Stimulated activated naive CD8-positive, alpha-beta T cell treated with anti-CD3 and anti-CD28 coated beads, Interleukin-15, Interleukin-2, amounts not matched to agents 100 ng/mL and 50 ng/mL, for 24 hours (primary cell): ENCODE measurements at regions not wholly inside any gene's neighbourhood (a gene's known extent, or its start where the extent isn't known, plus 50 kb on each side); places are given as distances from the start of the nearest gene placed in this dataset.

Experiments used
- H3K27ac Mint-ChIP-seq: one replicate; pipeline ENCODE4 v1.8.0; 2021; ENCODE audit warnings: mild to moderate bottlenecking, mixed read lengths
- H3K27me3 Mint-ChIP-seq: one replicate; pipeline ENCODE4 v1.8.0; 2021; ENCODE audit warnings: mixed read lengths
- H3K36me3 Mint-ChIP-seq: one replicate; pipeline ENCODE4 v1.8.0; 2021; ENCODE audit warnings: low read depth, mixed read lengths
- H3K4me1 Mint-ChIP-seq: one replicate; pipeline ENCODE4 v1.8.0; 2021; ENCODE audit warnings: low read depth, mixed read lengths
- H3K4me3 Mint-ChIP-seq: one replicate; pipeline ENCODE4 v1.8.0; 2021; ENCODE audit warnings: mild to moderate bottlenecking, mixed read lengths
- H3K9me3 Mint-ChIP-seq: one replicate; pipeline ENCODE4 v1.8.0; 2021; ENCODE audit warnings: mixed read lengths

DNA sequence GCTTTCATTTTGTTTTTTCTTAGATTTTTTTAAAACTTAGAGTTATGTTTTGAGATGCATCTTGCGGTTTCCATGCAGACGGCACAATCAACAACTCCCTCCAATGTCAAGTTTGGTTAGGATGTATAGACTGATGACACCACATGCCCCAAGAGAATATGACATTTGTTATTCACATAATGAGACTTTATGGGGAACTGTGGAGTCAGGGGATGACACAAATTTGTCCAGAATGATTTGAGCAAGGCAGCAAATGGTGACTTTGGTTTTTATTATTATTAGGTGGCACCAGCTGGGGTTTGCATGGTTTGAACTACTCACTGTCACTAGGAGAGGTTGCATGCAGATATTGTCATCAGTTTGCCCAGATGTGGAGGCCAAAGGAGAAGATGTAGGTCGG lies 461.8 kb upstream of the PRKX start:
- no peaks in the 10 kb centered on the region for H3K27me3 Mint-ChIP-seq
- no peaks in the 10 kb centered on the region for H3K4me1 Mint-ChIP-seq
- H3K4me3 Mint-ChIP-seq, result no peak overlapping the region
- no peaks in the 10 kb centered on the region for H3K36me3 Mint-ChIP-seq
- H3K9me3 Mint-ChIP-seq, result no peaks in the 10 kb centered on the region
- no peak overlapping the region for H3K27ac Mint-ChIP-seq

DNA sequence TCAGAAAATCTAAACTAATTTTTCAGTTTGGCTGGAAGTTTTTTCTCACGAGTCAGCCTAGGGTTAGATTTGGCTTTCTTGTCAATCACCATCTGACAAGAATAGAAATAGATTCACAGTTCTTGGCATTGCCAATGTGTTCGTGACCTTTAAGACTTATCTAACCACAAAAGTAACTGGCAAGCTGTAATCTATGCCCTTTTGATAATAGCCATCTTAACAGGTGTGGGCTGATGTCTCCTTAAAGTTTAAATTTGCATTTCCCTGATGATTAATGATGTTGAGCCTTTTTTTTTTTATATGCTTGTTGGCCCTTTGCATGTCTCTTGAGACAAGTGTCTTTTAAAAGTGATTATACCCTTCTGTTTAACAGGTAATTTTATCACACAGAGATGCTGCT lies 460.3 kb upstream of the PRKX start:
- Mint-ChIP-seq H3K27me3 (no peaks in the 10 kb centered on the region), H3K36me3 (no peaks in the 10 kb centered on the region), H3K4me1 (no peaks in the 10 kb centered on the region), H3K27ac (no peak overlapping the region), H3K9me3 (no peaks in the 10 kb centered on the region), H3K4me3 (no peak overlapping the region)

DNA sequence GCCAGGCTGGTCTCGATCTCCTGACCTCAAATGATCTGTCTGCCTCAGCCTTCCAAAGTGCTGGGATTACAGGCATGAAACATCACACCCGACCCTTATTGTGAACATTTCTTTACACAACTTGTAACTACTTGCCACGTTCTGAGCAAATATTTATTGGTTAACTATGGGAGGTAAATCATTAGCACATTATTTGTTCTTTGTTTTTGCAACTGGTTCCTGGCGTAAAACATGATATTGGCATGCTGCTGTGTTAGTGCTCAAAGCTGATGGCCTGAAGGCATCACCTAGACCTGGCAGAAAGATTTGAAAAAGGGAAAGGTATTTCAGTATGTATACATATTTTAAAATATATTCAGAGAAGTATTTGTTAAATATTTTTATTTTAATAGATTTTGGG lies 438.3 kb upstream of the PRKX start:
- no peaks in the 10 kb centered on the region for H3K4me1 Mint-ChIP-seq
- no peak overlapping the region for H3K4me3 Mint-ChIP-seq
- no peak overlapping the region for H3K27ac Mint-ChIP-seq
- H3K9me3 Mint-ChIP-seq, result no peaks in the 10 kb centered on the region
- no peaks in the 10 kb centered on the region for H3K27me3 Mint-ChIP-seq
- H3K36me3 Mint-ChIP-seq, result no peaks in the 10 kb centered on the region

DNA sequence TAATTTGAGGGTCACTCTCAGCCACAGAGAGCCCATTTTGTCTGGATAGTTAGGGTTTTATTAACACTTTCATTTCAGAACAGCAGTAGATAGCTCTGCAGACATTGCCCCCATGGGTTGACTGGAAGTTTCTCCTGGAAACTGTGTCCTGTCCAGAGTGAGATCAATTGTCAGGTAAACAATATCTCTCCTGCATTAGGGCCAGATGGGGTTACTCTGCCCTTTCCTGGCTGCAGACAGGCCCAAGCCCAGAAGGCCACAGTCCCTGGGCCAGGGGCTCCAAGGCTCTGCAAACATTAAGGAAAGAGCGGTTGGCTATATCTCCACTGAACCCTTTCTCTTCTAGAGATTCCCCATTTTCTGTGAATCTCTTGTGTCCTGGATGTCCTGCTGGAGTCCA lies 436.8 kb upstream of the PRKX start:
- Mint-ChIP-seq H3K27ac (no peak overlapping the region), H3K36me3 (no peaks in the 10 kb centered on the region), H3K27me3 (no peaks in the 10 kb centered on the region), H3K4me3 (no peak overlapping the region), H3K4me1 (no peaks in the 10 kb centered on the region), H3K9me3 (no peaks in the 10 kb centered on the region)

DNA sequence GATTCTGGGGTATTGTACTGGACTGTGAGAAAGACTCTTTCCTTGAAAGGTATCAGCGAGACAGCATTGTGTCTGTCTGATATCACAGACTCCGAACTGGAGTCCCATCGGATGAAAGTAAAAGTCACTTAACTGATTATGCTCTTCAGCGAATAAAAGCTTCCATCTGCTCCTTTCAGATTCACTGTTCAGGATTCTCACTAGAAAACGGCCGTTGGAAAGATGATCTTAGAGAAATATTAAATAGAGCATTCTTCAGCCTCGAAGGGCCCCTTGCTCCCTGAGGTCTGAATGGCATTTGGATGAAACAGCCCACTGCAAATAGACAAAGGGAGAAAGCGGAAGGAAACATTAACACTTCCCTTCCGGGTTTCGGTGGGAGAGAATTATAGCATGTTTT lies 416.2 kb upstream of the PRKX start:
- Mint-ChIP-seq H3K27ac (no peak overlapping the region), H3K9me3 (no peaks in the 10 kb centered on the region), H3K4me1 (no peaks in the 10 kb centered on the region), H3K4me3 (no peak overlapping the region), H3K36me3 (no peaks in the 10 kb centered on the region), H3K27me3 (no peaks in the 10 kb centered on the region)

DNA sequence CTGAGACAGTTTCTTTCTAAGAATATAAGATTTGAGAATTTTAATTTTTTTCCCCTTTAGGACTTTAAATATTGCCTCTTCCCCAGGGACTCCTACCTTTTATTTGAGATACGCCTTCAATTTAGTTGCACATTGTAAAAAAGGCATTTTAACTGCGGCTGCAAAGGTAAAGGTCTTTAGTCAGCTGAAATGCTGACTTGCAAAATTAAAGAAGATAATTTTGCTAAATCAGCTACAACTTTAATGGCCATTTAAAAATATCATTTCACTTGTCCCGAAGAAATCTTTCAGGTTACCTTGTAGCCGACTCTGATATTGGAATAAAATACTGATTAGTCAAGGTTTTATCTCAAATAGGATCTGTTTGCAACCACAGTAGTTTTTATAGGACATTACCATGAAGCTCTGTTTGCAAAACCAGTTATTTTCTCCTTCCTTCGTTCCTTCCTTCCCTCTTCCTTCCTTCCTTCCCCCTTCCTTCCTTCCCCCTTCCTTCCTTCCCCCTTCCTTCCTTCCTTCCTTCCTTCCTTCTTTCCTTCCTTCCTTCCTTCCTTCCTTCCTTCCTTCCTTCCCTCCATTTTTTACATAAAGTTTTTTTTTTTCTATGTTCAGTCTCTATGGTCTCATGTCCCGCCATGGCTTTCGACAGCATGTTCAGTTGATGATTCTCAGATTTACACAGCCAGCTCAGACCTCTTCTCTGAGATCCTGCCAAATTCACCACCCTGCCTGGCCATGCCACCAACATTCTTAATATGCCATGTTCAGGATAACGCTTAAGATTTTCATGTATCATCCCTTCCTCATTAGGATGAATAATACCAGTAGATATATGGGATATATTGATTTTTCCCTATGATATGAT lies 405.4 kb upstream of the PRKX start:
- Mint-ChIP-seq H3K27me3 (no peaks in the 10 kb centered on the region), H3K9me3 (peaks cover 4% of the 10 kb centered on the region), H3K4me3 (no peak overlapping the region), H3K27ac (no peak overlapping the region), H3K4me1 (no peaks in the 10 kb centered on the region), H3K36me3 (no peaks in the 10 kb centered on the region)

DNA sequence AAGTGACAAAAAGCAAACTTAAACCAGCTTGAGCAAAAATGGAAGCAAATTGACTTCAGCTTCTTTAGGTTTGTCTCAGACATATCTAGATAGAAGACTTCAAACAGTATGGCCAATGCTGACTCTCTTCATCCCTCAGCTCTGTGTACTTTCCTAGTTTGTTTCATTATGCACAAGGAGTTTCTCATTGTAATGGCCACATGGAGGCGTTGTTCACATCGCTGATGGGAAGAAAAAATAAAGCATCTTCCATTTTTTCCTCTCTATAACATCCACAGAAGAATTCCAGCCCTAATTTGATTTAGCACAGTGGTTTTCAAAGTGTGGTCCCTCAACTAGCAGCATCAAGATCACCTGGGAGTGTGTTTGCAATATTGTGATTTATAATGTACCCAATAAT lies 397.5 kb upstream of the PRKX start:
- no peaks in the 10 kb centered on the region for H3K36me3 Mint-ChIP-seq
- no peak overlapping the region for H3K27ac Mint-ChIP-seq
- no peaks in the 10 kb centered on the region for H3K27me3 Mint-ChIP-seq
- H3K4me1 Mint-ChIP-seq, result no peaks in the 10 kb centered on the region
- no peak overlapping the region for H3K4me3 Mint-ChIP-seq
- peaks cover 8% of the 10 kb centered on the region for H3K9me3 Mint-ChIP-seq

DNA sequence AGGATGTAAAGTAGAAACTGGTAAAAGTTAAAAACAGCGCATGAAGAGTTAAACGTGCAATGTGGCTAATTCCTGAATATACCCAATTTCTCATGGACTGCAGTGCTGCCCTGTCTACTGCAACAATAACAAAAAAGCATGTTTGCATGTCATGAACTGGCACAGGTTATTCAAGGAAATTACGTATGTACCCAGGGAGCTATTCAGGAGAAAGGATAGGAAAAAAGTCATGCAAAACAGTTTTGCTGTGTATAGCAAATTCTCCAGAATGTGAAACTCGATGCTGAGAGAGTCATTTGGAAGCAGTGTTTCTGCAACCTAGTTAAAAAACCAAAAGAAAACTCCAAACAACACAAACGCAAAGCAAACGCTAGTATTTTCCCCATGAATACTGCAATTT lies 381.5 kb upstream of the PRKX start:
- Mint-ChIP-seq H3K27me3 (no peaks in the 10 kb centered on the region), H3K9me3 (no peaks in the 10 kb centered on the region), H3K4me3 (no peak overlapping the region), H3K4me1 (no peaks in the 10 kb centered on the region), H3K36me3 (no peaks in the 10 kb centered on the region), H3K27ac (no peak overlapping the region)

DNA sequence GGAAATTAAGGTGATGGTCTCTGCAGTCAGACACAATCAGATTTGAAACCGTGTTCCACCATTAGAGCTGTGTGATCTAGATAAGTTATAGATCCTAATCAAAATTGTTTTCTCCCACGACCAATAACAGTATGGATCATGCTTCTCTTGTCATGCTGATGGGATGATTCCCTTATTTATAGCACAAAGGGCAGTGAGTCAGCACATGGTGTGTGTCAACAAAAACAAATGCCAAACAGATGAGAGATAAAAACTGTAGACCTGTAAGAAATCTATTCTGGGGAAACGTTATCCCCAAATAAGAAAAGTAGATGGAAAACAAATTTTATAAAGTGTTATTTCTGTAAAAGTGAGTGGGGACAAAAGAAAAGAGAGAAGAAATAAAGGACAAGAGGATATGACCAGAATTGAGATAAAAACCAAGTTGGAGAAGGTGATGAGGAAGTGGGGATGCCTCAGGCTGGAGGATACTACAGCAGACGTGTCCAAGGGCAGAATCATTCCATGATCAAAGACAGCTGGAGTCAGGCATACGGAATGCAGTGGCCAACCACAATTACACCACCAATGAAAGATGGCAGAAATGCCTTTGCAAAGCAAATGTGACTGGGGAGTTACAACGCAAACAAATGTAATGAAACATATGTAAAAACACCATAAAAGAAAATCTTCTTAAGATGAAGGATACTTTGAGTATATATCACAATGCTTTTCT lies 377.8 kb upstream of the PRKX start:
- Mint-ChIP-seq H3K4me1 (no peaks in the 10 kb centered on the region), H3K4me3 (no peak overlapping the region), H3K9me3 (no peaks in the 10 kb centered on the region), H3K36me3 (no peaks in the 10 kb centered on the region), H3K27ac (no peak overlapping the region), H3K27me3 (no peaks in the 10 kb centered on the region)

DNA sequence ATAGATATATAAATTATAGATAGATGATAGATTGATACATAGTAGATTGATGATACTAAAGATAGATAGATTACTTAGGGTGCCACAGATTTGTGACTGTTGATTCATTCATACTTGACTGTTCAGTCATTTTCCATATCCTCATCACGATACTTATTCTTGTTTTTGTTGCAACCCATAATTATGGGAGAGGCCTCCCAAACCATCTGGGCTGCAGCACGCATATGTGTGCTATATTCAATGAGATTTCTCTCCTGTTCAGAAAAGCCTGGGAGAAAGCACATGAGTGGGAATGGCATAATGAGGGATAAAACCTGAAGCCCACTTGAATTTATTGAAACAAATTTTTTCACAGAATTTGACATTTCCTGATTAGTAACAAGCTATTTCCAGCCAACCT lies 346.4 kb upstream of the PRKX start:
- Mint-ChIP-seq H3K27ac (no peak overlapping the region), H3K9me3 (no peaks in the 10 kb centered on the region), H3K4me1 (no peaks in the 10 kb centered on the region), H3K36me3 (no peaks in the 10 kb centered on the region), H3K27me3 (no peaks in the 10 kb centered on the region), H3K4me3 (no peak overlapping the region)

DNA sequence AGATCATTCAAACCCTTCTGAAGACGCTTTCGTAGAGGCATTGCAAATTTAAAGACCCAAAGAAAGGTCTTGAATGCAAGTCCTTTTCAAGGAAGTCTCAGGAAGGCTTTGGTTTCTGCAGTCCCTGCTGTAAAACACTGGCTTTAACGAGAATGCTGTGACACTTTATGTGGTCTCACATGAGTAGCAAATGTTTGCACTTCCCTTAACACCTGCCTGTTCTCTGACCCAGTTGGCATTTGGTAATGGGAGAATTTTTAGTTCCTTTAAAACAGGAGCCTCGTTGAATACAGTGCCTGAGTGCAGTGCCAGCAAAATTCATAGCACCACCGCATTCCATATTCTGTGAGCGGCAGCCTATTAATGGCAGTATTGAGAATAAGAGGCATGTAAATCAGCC lies 330.5 kb upstream of the PRKX start:
- no peak overlapping the region for H3K4me3 Mint-ChIP-seq
- H3K27me3 Mint-ChIP-seq, result no peaks in the 10 kb centered on the region
- no peaks in the 10 kb centered on the region for H3K36me3 Mint-ChIP-seq
- H3K9me3 Mint-ChIP-seq, result no peaks in the 10 kb centered on the region
- H3K4me1 Mint-ChIP-seq, result no peaks in the 10 kb centered on the region
- no peak overlapping the region for H3K27ac Mint-ChIP-seq

DNA sequence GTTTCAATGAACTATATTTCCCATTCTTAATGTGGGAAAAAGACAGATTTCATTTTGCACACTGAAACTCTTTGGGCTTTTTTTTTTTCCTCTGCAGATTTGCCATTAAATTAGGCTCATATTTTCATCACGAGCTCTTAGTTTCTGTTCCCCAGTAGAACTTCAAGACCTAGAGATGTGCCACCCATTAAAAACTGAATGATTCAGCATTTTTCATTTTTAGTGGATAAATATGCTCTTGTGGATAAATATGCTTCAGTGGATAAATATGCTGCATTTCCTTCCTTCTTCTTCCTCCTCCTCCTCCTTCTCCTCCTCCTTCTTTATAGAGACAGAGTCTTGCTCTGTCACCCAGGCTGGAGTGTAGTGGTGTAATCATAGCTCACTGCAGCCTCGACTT lies 322.4 kb upstream of the PRKX start:
- Mint-ChIP-seq H3K27me3 (no peaks in the 10 kb centered on the region), H3K9me3 (no peaks in the 10 kb centered on the region), H3K27ac (no peak overlapping the region), H3K4me3 (no peak overlapping the region), H3K4me1 (no peaks in the 10 kb centered on the region), H3K36me3 (no peaks in the 10 kb centered on the region)

DNA sequence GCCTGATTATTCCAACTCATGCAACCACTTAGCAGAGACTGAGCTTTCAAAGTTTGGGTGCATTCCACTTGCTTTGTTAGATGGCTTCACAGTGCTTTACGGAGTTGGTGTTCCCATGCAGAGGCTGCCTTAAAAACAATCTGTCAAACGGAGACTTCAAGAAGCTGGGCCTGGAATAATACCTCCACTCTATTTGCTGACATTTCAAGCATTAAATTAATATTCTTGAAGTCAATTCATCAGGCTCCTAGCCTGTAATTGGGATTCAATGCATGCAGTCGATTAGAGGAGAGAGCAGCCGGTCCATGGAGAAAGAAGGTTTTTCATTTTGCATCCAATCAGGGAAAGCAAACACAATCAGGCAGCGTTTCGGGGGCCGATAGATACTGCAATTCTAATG lies 314.7 kb upstream of the PRKX start:
- no peaks in the 10 kb centered on the region for H3K36me3 Mint-ChIP-seq
- H3K27ac Mint-ChIP-seq, result no peak overlapping the region
- H3K4me1 Mint-ChIP-seq, result no peaks in the 10 kb centered on the region
- H3K9me3 Mint-ChIP-seq, result no peaks in the 10 kb centered on the region
- H3K4me3 Mint-ChIP-seq, result no peak overlapping the region
- no peaks in the 10 kb centered on the region for H3K27me3 Mint-ChIP-seq

DNA sequence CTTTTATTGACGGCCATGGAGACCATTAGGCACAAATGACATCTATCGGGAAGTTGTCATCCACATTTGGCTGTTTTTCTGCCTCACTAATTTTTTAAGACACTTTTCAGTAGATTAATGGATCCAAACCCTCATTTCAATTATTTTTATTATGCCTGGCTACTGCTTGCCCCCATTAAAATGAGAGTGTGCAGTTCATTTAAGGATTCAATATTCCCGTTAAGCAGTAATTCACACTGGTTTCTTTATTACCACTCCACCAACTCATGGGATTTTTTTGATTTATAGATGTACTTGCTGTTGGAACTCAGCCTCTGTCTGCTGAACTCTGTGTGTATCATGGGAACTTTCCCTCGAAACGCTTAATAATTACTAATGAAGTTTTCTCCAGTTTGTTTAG lies 291.8 kb upstream of the PRKX start:
- Mint-ChIP-seq H3K9me3 (no peaks in the 10 kb centered on the region), H3K4me3 (no peak overlapping the region), H3K27me3 (no peaks in the 10 kb centered on the region)

DNA sequence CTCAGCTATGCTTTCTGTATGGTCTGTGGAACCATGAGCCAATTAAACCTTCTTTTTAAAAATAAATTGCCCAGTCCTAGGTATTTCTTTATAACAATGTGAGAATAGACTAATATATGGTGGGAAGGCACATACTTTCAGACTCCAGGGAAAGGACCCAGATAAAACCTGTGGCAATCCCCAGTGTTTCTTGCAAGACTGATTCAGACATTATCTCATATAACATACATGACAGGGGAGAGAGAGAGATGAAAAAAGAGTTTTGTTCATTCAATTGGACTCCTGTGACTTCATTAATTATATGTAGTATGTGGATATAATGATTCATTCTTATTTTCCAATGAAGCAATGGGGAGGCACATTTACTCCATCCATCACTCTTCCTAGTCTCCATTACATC lies 291.4 kb upstream of the PRKX start:
- H3K27me3 Mint-ChIP-seq, result no peaks in the 10 kb centered on the region
- no peak overlapping the region for H3K27ac Mint-ChIP-seq
- no peaks in the 10 kb centered on the region for H3K9me3 Mint-ChIP-seq
- no peaks in the 10 kb centered on the region for H3K36me3 Mint-ChIP-seq
- no peak overlapping the region for H3K4me3 Mint-ChIP-seq
- H3K4me1 Mint-ChIP-seq, result no peaks in the 10 kb centered on the region

More for the DNA sequence above, 291.8 kb upstream of the PRKX start:
- H3K4me1 Mint-ChIP-seq, result no peaks in the 10 kb centered on the region
- no peaks in the 10 kb centered on the region for H3K36me3 Mint-ChIP-seq
- no peak overlapping the region for H3K27ac Mint-ChIP-seq

DNA sequence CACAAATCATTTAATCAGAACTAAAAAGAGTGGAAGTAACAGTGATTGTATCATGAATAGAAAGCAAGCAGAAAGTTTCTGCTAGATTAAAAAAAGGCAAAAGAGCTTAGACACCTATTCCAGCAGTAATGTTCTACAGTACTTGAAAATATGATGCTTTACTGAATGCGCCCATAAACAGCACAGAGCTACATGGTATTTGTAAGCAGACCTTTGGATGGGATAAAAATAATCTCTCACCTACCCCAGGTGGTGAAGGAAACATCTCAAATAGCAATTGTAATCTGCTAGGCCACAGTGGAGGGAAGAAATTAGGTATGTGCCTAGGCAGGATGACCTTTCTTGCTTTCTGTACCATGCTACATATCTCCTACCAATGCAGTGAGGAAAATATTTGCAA lies 280.9 kb upstream of the PRKX start:
- Mint-ChIP-seq H3K27me3 (no peaks in the 10 kb centered on the region), H3K36me3 (no peaks in the 10 kb centered on the region), H3K4me1 (no peaks in the 10 kb centered on the region), H3K9me3 (no peaks in the 10 kb centered on the region), H3K27ac (no peak overlapping the region), H3K4me3 (no peak overlapping the region)
